Body of pancreas (tissue), 4 donors: ENCODE measurements at regions not wholly inside any gene's neighbourhood (a gene's known extent, or its start where the extent isn't known, plus 50 kb on each side); places are given as distances from the start of the nearest gene placed in this dataset.

ENCODE experiments used
- CTCF ChIP-seq, 7 experiments: fragments of 450-650 bp in 4 of 7; fragments of 200-600 bp in 3 of 7; sonication (generic) in 3 of 7; IDR thresholded peaks; one replicate each; pipeline ENCODE4 v1.5.1; 2016 to 2019; ENCODE audit warnings: antibody characterized with exemption in 7 of 7
- POLR2A ChIP-seq, 3 donors: fragments of 450-650 bp; IDR thresholded peaks; one replicate each; pipeline ENCODE4 v1.6.1; 2016; ENCODE audit warnings: antibody characterized with exemption in 3 of 3, mild to moderate bottlenecking in 2 of 3

GRCh38 chr12:42010257-42010656 is 134.4 kb downstream of the GXYLT1 start:
- TF ChIP-seq POLR2A (IDR thresholded peaks at IDR 0.05): no peak
- TF ChIP-seq CTCF (IDR thresholded peaks at IDR 0.05): no peak
